Epithelial cell of esophagus (primary cell): ENCODE measurements at regions not wholly inside any gene's neighbourhood (a gene's known extent, or its start where the extent isn't known, plus 50 kb on each side); places are given as distances from the start of the nearest gene placed in this dataset.
A peak's percentile ranks its signal among the peaks of the same experiment; 100 is the strongest.

Source experiments
- DNase-seq: peaks from one replicate; pipeline ENCODE4 v3.0.0; 2010; ENCODE audit warnings: low read depth
- H3K4me3 ChIP-seq: 2 replicates; pipeline ENCODE4 v1.5.1; 2011; ENCODE audit warnings: mild to moderate bottlenecking, low read length, control low read depth
- CTCF ChIP-seq: IDR thresholded peaks from 2 replicates; pipeline ENCODE4 v1.5.1; 2011; ENCODE audit warnings: low read depth, mild to moderate bottlenecking, low read length, control low read depth, inconsistent platforms; ENCODE audit not compliant: insufficient read depth; ENCODE audit errors: missing control alignments

GRCh38 chr13:97111756-97112155, 110.4 kb upstream of the MBNL2 start:
- TF ChIP-seq CTCF = no peak
- DNase-seq = no peak
- H3K4me3 ChIP-seq = no peak overlapping the region

- H3K4me3 ChIP-seq = no peak overlapping the region
- no peak for TF ChIP-seq CTCF
- no peak for DNase-seq
Measured at GRCh38 chr13:97112446-97113152, 109.5 kb upstream of the MBNL2 start.

- DNase-seq = no peak
- no peak for TF ChIP-seq CTCF
- H3K4me3 ChIP-seq = no peak overlapping the region
Measured at GRCh38 chr13:97113231-97114001, 108.7 kb upstream of the MBNL2 start.

GRCh38 chr13:97114651-97115050, 107.5 kb upstream of the MBNL2 start:
- DNase-seq = no peak
- TF ChIP-seq CTCF = no peak
- no peak overlapping the region for H3K4me3 ChIP-seq

GRCh38 chr13:97116754-97117153, 105.4 kb upstream of the MBNL2 start:
- peak; percentile 66 for DNase-seq
- H3K4me3 ChIP-seq = no peak overlapping the region
- no peak for TF ChIP-seq CTCF

GRCh38 chr13:97117388-97117910, 104.7 kb upstream of the MBNL2 start:
- H3K4me3 ChIP-seq = no peak overlapping the region
- TF ChIP-seq CTCF = no peak
- no peak for DNase-seq
